ENCODE measurements at regions not wholly inside any gene's neighbourhood (a gene's known extent, or its start where the extent isn't known, plus 50 kb on each side); places are given as distances from the start of the nearest gene placed in this dataset.

DNA sequence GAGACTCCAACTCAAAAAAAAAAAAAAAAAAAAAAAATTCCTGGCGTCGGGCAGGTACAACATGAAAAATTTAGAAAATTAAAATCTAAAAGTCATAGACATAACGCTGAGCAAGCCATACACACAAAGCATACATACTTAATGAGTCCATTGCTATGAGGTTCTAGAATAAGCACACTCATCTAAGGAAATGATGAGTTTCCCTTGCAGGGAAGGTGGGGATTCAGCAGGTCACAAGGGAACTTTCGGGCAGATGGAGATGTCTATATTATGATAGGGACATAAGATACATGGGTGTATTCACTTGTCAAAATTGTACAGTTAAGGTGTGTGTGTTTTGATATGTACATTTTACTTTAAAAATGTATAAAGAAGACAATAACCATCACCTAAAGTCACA, 120.2 kb upstream of the LIPC start:
- intact Hi-C loops (cut with micrococcal nuclease; ENCODE audit: unreplicated experiment): no loop called here
- Mint-ChIP-seq H3K9me3 (ENCODE audit: low read depth, unreplicated experiment) (no peaks in the 10 kb centered on the region), H3K4me3 (ENCODE audit: low read depth, unreplicated experiment) (no peak overlapping the region), H3K36me3 (ENCODE audit: insufficient read depth, unreplicated experiment) (peaks cover 4% of the 10 kb centered on the region), H3K4me1 (ENCODE audit: low read depth, unreplicated experiment) (no peaks in the 10 kb centered on the region), H3K27ac (ENCODE audit: unreplicated experiment) (no peak overlapping the region), H3K27me3 (ENCODE audit: unreplicated experiment) (no peaks in the 10 kb centered on the region)
- no peak for DNase-seq
- CTCF ChIA-PET: no interaction called here
- no TSS peak for BruUV-seq (replicated peaks)
- TF ChIP-seq, protein P1, sequence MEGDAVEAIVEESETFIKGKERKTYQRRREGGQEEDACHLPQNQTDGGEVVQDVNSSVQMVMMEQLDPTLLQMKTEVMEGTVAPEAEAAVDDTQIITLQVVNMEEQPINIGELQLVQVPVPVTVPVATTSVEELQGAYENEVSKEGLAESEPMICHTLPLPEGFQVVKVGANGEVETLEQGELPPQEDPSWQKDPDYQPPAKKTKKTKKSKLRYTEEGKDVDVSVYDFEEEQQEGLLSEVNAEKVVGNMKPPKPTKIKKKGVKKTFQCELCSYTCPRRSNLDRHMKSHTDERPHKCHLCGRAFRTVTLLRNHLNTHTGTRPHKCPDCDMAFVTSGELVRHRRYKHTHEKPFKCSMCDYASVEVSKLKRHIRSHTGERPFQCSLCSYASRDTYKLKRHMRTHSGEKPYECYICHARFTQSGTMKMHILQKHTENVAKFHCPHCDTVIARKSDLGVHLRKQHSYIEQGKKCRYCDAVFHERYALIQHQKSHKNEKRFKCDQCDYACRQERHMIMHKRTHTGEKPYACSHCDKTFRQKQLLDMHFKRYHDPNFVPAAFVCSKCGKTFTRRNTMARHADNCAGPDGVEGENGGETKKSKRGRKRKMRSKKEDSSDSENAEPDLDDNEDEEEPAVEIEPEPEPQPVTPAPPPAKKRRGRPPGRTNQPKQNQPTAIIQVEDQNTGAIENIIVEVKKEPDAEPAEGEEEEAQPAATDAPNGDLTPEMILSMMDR (IDR thresholded peaks at IDR 0.05; ENCODE audit: unreplicated experiment): no peak

DNA sequence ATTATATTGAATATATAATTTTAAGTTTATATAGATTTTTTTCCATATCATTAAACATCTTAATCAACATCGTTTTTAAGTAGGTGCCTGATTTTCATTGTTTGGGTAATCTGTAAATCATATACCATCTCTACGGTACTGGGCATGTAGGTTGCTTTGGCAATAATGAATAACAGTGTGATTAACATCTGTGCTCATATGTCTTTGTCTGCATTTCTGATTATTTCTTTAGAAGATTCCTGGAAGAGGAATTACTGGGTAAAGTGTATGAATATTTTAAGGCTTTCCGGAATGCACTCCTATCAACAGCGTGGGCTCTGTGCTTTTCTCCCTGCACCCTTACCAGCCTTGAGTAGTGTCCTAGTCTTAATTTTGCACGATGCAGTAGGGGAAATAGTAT, 119.8 kb upstream of the LIPC start:
- Mint-ChIP-seq H3K4me3 (ENCODE audit: low read depth, unreplicated experiment) (no peak overlapping the region), H3K27me3 (ENCODE audit: unreplicated experiment) (no peaks in the 10 kb centered on the region), H3K27ac (ENCODE audit: unreplicated experiment) (no peak overlapping the region), H3K9me3 (ENCODE audit: low read depth, unreplicated experiment) (no peaks in the 10 kb centered on the region), H3K36me3 (ENCODE audit: insufficient read depth, unreplicated experiment) (peaks cover 4% of the 10 kb centered on the region), H3K4me1 (ENCODE audit: low read depth, unreplicated experiment) (peaks cover 1% of the 10 kb centered on the region)
- BruUV-seq (replicated peaks): no TSS peak
- CTCF ChIA-PET: no interaction called here
- intact Hi-C loops (cut with micrococcal nuclease; ENCODE audit: unreplicated experiment): no loop called here
- TF ChIP-seq, protein P1 (IDR thresholded peaks at IDR 0.05; ENCODE audit: unreplicated experiment): no peak
- DNase-seq: no peak

DNA sequence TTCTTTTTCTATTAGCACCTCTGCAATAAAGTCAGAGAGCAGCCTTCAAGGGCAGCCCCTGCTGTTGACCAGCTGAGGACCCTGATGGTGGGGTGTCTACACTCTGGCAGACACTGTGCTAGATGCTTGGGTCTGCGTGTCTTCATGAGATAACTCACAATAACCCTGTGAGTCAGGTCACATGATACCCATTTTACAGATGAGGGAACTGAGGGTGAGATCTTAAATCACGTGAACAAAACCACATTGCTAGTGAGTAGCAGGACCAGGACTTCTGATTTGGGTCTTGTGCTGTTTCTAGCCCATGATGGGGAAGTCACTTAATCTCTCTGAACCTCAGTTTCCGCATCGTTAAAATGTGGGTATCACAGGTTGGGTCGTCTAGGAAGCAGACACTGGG, 118.5 kb upstream of the LIPC start:
- intact Hi-C loops (cut with micrococcal nuclease; ENCODE audit: unreplicated experiment): no loop called here
- peaks cover 4% of the 10 kb centered on the region for H3K36me3 Mint-ChIP-seq (ENCODE audit: insufficient read depth, unreplicated experiment)
- CTCF ChIA-PET: interaction anchor here (0.6 kb wide), 1 partner anchor 19 kb away, joined by 3 read pairs; no protein-coding TSS in a partner anchor
- H3K4me3 Mint-ChIP-seq (ENCODE audit: low read depth, unreplicated experiment): no peak overlapping the region
- H3K4me1 Mint-ChIP-seq (ENCODE audit: low read depth, unreplicated experiment): peaks cover 8% of the 10 kb centered on the region
- no peaks in the 10 kb centered on the region for H3K27me3 Mint-ChIP-seq (ENCODE audit: unreplicated experiment)
- TF ChIP-seq, protein P1 (IDR thresholded peaks at IDR 0.05; ENCODE audit: unreplicated experiment): no peak
- no TSS peak for BruUV-seq (replicated peaks)
- H3K9me3 Mint-ChIP-seq (ENCODE audit: low read depth, unreplicated experiment): no peaks in the 10 kb centered on the region
- no peak for DNase-seq
- H3K27ac Mint-ChIP-seq (ENCODE audit: unreplicated experiment): no peak overlapping the region

DNA sequence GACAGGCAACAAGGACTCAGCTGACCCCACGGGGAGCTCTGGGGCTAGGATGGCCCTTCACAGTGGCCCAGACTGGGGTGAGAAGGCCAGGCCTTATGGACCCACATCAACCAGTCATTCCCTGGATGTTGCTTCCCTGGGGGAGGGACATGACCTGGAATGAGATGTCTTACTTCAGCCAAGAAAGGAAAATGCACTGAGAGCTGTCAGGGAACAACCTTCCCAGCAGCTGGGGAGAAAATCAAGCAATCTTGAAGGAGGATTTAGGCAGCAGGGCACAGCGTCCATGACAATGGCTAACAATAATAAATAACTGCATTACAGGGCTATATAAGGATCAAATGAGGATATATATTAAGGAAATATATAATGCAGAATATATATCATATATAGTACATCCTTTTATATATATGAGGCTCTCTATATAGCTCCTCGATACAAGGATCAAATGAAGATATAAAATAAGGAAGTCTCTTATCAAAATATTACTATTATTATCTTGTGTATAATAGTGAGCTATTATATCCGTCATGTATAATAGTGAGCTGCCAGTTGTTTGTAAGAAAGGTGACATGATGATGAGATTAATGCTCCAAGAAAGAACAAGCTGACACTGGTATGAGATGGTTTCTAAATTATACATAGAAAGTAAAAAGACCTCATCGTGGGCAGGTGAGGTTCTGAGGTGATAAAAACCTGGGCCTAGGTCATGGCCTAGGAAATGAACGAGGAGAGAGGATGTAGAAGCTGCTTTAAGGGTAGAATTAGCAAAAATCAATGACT, 117.8 kb upstream of the LIPC start:
- no peaks in the 10 kb centered on the region for H3K27me3 Mint-ChIP-seq (ENCODE audit: unreplicated experiment)
- no peaks in the 10 kb centered on the region for H3K9me3 Mint-ChIP-seq (ENCODE audit: low read depth, unreplicated experiment)
- no peak for DNase-seq
- peaks cover 8% of the 10 kb centered on the region for H3K4me1 Mint-ChIP-seq (ENCODE audit: low read depth, unreplicated experiment)
- H3K27ac Mint-ChIP-seq (ENCODE audit: unreplicated experiment): no peak overlapping the region
- intact Hi-C loops (cut with micrococcal nuclease; ENCODE audit: unreplicated experiment): no loop called here
- no peak overlapping the region for H3K4me3 Mint-ChIP-seq (ENCODE audit: low read depth, unreplicated experiment)
- H3K36me3 Mint-ChIP-seq (ENCODE audit: insufficient read depth, unreplicated experiment): peaks cover 4% of the 10 kb centered on the region
- CTCF ChIA-PET: interaction anchor here (0.6 kb wide), 1 partner anchor 18 kb away, joined by 3 read pairs; no protein-coding TSS in a partner anchor
- no TSS peak for BruUV-seq (replicated peaks)
- TF ChIP-seq, protein P1 (IDR thresholded peaks at IDR 0.05; ENCODE audit: unreplicated experiment): no peak
